C1 segment of cervical spinal cord (tissue), 14 donors: ENCODE measurements at regions not wholly inside any gene's neighbourhood (a gene's known extent, or its start where the extent isn't known, plus 50 kb on each side); places are given as distances from the start of the nearest gene placed in this dataset.

Experiments used
- DNase-seq, 14 donors: peaks; one replicate each; lab custom pipeline; 2025; lab: John Stamatoyannopoulos, UW

- no peak for DNase-seq
Observed at GRCh38 chr10:113362645-113363091, 190.2 kb upstream of the HABP2 start.

GRCh38 chr10:113364227-113364626, 188.6 kb upstream of the HABP2 start:
- no peak for DNase-seq

- no peak for DNase-seq
Observed at GRCh38 chr10:113368666-113369364, 184.0 kb upstream of the HABP2 start.

- no peak for DNase-seq
Observed at GRCh38 chr10:113369365-113369694, 183.5 kb upstream of the HABP2 start.

- no peak for DNase-seq
Observed at GRCh38 chr10:113376428-113376827, 176.4 kb upstream of the HABP2 start.

GRCh38 chr10:113379091-113379490, 173.8 kb upstream of the HABP2 start:
- no peak for DNase-seq

GRCh38 chr10:113381416-113381815, 171.4 kb upstream of the HABP2 start:
- no peak for DNase-seq

GRCh38 chr10:113381981-113382509, 170.8 kb upstream of the HABP2 start:
- DNase-seq, result no peak

- DNase-seq, result peak in 1 of 14 donors; percentile 3
Observed at GRCh38 chr10:113382691-113383090, 170.2 kb upstream of the HABP2 start.

- DNase-seq, result no peak
Observed at GRCh38 chr10:113384181-113384580, 168.7 kb upstream of the HABP2 start.

GRCh38 chr10:113385021-113385999, 167.5 kb upstream of the HABP2 start:
- DNase-seq, result peak; percentile 7 to 85 (median 65)

- no peak for DNase-seq
Observed at GRCh38 chr10:113386005-113386404, 166.8 kb upstream of the HABP2 start.

- no peak for DNase-seq
Observed at GRCh38 chr10:113389969-113390368, 162.9 kb upstream of the HABP2 start.

- no peak for DNase-seq
Observed at GRCh38 chr10:113390896-113391295, 162.0 kb upstream of the HABP2 start.

GRCh38 chr10:113397047-113397446, 155.8 kb upstream of the HABP2 start:
- DNase-seq, result no peak

- no peak for DNase-seq
Observed at GRCh38 chr10:113399065-113399464, 153.8 kb upstream of the HABP2 start.

GRCh38 chr10:113402602-113403001, 150.3 kb upstream of the HABP2 start:
- DNase-seq, result no peak

GRCh38 chr10:113407218-113407617, 145.6 kb upstream of the HABP2 start:
- no peak for DNase-seq

GRCh38 chr10:113409175-113409574, 143.7 kb upstream of the HABP2 start:
- DNase-seq, result no peak

GRCh38 chr10:113410618-113411017, 142.2 kb upstream of the HABP2 start:
- no peak for DNase-seq

- no peak for DNase-seq
Observed at GRCh38 chr10:113411456-113411855, 141.4 kb upstream of the HABP2 start.

- no peak for DNase-seq
Observed at GRCh38 chr10:113412161-113412560, 140.7 kb upstream of the HABP2 start.

- no peak for DNase-seq
Observed at GRCh38 chr10:113414543-113414942, 138.3 kb upstream of the HABP2 start.
